PC-3 (cell line): ENCODE measurements at regions not wholly inside any gene's neighbourhood (a gene's known extent, or its start where the extent isn't known, plus 50 kb on each side); places are given as distances from the start of the nearest gene placed in this dataset.

Experiments
- ATAC-seq: fragments of 200-7000 bp; cut with Tn5 transposase; 2 replicates; pipeline ENCODE4 v1.9.1; 2020; ENCODE audit warnings: mild to moderate bottlenecking, moderate library complexity
- BruUV-seq: library from RNA; stranded (reverse); fragments of 400-500 nt; replicated peaks from 2 replicates; lab custom pipeline; 2021; lab: Mats Ljungman, UMichigan
- CTCF ChIA-PET: fragments of 300-600 bp; sonication (Branson Sonifier 250); formaldehyde crosslinking; loops from one replicate; lab custom pipeline; 2022; ENCODE audit warnings: antibody characterized with exemption; lab: Charles Lee
- POLR2A ChIA-PET: fragments of 300-600 bp; sonication (Branson Sonifier 250); formaldehyde crosslinking; loops from one replicate; lab custom pipeline; 2022; ENCODE audit warnings: antibody characterized with exemption; ENCODE audit not compliant: unreplicated experiment; lab: Charles Lee
- DNase-seq: peaks from one replicate; pipeline ENCODE4 v3.0.0-alpha.2; 2015
- H2AFZ ChIP-seq: fragments of 300-600 bp; sonication (generic); 2 replicates; pipeline ENCODE4 v1.6.0; 2016; ENCODE audit warnings: antibody characterized with exemption, low read length
- H3F3A ChIP-seq: fragments of 300-600 bp; sonication (generic); one replicate; pipeline ENCODE4 v1.6.0; 2017; ENCODE audit warnings: antibody characterized with exemption, low read length, control low read depth, mild to moderate bottlenecking; ENCODE audit not compliant: unreplicated experiment
- H3K27ac ChIP-seq: fragments of 300-600 bp; sonication (generic); 2 replicates; pipeline ENCODE4 v1.5.1; 2016; ENCODE audit warnings: mild to moderate bottlenecking, low read length
- H3K27me3 ChIP-seq: fragments of 300-600 bp; sonication (generic); 2 replicates; pipeline ENCODE4 v1.6.1; 2016; ENCODE audit warnings: low read length, mixed read lengths
- H3K36me3 ChIP-seq: fragments of 300-600 bp; sonication (generic); 2 replicates; pipeline ENCODE4 v1.6.1; 2016; ENCODE audit warnings: low read depth, mixed run types, low read length, mixed read lengths
- H3K4me1 ChIP-seq: fragments of 300-600 bp; sonication (generic); 2 replicates; pipeline ENCODE4 v1.5.1; 2016; ENCODE audit warnings: low read length; ENCODE audit not compliant: insufficient read depth
- H3K4me2 ChIP-seq: fragments of 300-600 bp; sonication (generic); 2 replicates; pipeline ENCODE4 v1.6.0; 2016; ENCODE audit warnings: low read length
- H3K4me3 ChIP-seq: fragments of 300-600 bp; sonication (generic); 2 replicates; pipeline ENCODE4 v1.5.1; 2016; ENCODE audit warnings: mild to moderate bottlenecking, low read length, mixed read lengths
- H3K79me2 ChIP-seq: fragments of 300-600 bp; sonication (generic); 2 replicates; pipeline ENCODE4 v1.6.1; 2017; ENCODE audit warnings: low read length, mixed read lengths
- H3K9ac ChIP-seq: fragments of 300-600 bp; sonication (generic); 2 replicates; pipeline ENCODE4 v1.6.0; 2016; ENCODE audit warnings: mild to moderate bottlenecking, low read length
- H3K9me2 ChIP-seq: fragments of 300-600 bp; sonication (generic); replicated peaks from 2 replicates; pipeline ENCODE4 v1.6.1; 2016; ENCODE audit warnings: mixed run types, low read length, mixed read lengths
- H3K9me3 ChIP-seq: fragments of 300-600 bp; sonication (generic); 2 replicates; pipeline ENCODE4 v1.6.1; 2016; ENCODE audit warnings: low read length, mixed read lengths
- H4K20me1 ChIP-seq: fragments of 300-600 bp; sonication (generic); 2 replicates; pipeline ENCODE4 v1.6.1; 2016; ENCODE audit warnings: low read length, mixed read lengths
- EZH2 ChIP-seq: fragments of 300-600 bp; sonication (generic); IDR thresholded peaks from one replicate; pipeline ENCODE4 v1.6.1; 2017; ENCODE audit warnings: antibody characterized with exemption, mild to moderate bottlenecking, low read length; ENCODE audit not compliant: unreplicated experiment
- EZH2phosphoT487 ChIP-seq: fragments of 300-600 bp; sonication (generic); IDR thresholded peaks from 2 replicates; pipeline ENCODE4 v1.6.1; 2018; ENCODE audit warnings: mild to moderate bottlenecking, antibody characterized with exemption, low read length, borderline replicate concordance
- intact Hi-C: fragments of 100-400 bp; cut with micrococcal nuclease; formaldehyde crosslinking; loops from 2 replicates; pipeline ENCODE4 v1.9.0; 2023
- TF ChIP-seq, protein P1 (sequence below): fragments of 300-600 bp; sonication (generic); conservative IDR thresholded peaks from 2 replicates; pipeline ENCODE4 v1.5.1; 2017; ENCODE audit warnings: antibody characterized with exemption, low read depth, mild to moderate bottlenecking, low read length

- no peak overlapping the region for H3K4me2 ChIP-seq
- no peaks in the 10 kb centered on the region for H3K9me2 ChIP-seq
- no peaks in the 10 kb centered on the region for H3K4me1 ChIP-seq
- no peak for DNase-seq
- no peaks in the 10 kb centered on the region for H3K79me2 ChIP-seq
- no peak overlapping the region for H3K4me3 ChIP-seq
- TF ChIP-seq EZH2phosphoT487, result no peak
- TF ChIP-seq, protein P1, sequence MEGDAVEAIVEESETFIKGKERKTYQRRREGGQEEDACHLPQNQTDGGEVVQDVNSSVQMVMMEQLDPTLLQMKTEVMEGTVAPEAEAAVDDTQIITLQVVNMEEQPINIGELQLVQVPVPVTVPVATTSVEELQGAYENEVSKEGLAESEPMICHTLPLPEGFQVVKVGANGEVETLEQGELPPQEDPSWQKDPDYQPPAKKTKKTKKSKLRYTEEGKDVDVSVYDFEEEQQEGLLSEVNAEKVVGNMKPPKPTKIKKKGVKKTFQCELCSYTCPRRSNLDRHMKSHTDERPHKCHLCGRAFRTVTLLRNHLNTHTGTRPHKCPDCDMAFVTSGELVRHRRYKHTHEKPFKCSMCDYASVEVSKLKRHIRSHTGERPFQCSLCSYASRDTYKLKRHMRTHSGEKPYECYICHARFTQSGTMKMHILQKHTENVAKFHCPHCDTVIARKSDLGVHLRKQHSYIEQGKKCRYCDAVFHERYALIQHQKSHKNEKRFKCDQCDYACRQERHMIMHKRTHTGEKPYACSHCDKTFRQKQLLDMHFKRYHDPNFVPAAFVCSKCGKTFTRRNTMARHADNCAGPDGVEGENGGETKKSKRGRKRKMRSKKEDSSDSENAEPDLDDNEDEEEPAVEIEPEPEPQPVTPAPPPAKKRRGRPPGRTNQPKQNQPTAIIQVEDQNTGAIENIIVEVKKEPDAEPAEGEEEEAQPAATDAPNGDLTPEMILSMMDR, result no peak
- TF ChIP-seq EZH2, result no peak
- H3K27ac ChIP-seq, result no peak overlapping the region
- H4K20me1 ChIP-seq, result no peaks in the 10 kb centered on the region
- no TSS peak for BruUV-seq
- no peak overlapping the region for H2AFZ ChIP-seq
- no peaks in the 10 kb centered on the region for H3K27me3 ChIP-seq
- peaks cover 14% of the 10 kb centered on the region; the same call in 1 of the 2 replicates for H3K9me3 ChIP-seq
- ChIA-PET POLR2A (no interaction called here), CTCF (no interaction called here)
- intact Hi-C loops, result no loop called here
- H3K9ac ChIP-seq, result no peak overlapping the region
- H3F3A ChIP-seq, result no peaks in the 10 kb centered on the region
- no peaks in the 10 kb centered on the region for H3K36me3 ChIP-seq
- no peak for ATAC-seq
Measured at GRCh38 chr17:52476638-52477313, 318.3 kb upstream of the CA10 start.

GRCh38 chr17:52470553-52470952 lies 312.0 kb upstream of the CA10 start:
- H3K4me2 ChIP-seq, result no peak overlapping the region
- DNase-seq, result no peak
- BruUV-seq, result no TSS peak
- H3K27me3 ChIP-seq, result no peaks in the 10 kb centered on the region
- no peaks in the 10 kb centered on the region for H3K9me2 ChIP-seq
- no peak overlapping the region for H2AFZ ChIP-seq
- no peak for ATAC-seq
- intact Hi-C loops, result no loop called here
- no peaks in the 10 kb centered on the region for H3K36me3 ChIP-seq
- no peaks in the 10 kb centered on the region for H4K20me1 ChIP-seq
- H3K4me3 ChIP-seq, result no peak overlapping the region
- H3K27ac ChIP-seq, result no peak overlapping the region
- CTCF ChIA-PET, result no interaction called here
- H3K9ac ChIP-seq, result no peak overlapping the region
- POLR2A ChIA-PET, result no interaction called here
- no peaks in the 10 kb centered on the region for H3K4me1 ChIP-seq
- TF ChIP-seq EZH2, result no peak
- TF ChIP-seq, protein P1, result 0 out of 2 replicates have a peak, but pooled peaks have one; percentile 11
- H3K9me3 ChIP-seq, result peaks cover 22% of the 10 kb centered on the region
- H3K79me2 ChIP-seq, result no peaks in the 10 kb centered on the region
- H3F3A ChIP-seq, result no peaks in the 10 kb centered on the region

GRCh38 chr17:52465407-52465806 lies 306.9 kb upstream of the CA10 start:
- H3K9me2 ChIP-seq, result no peaks in the 10 kb centered on the region
- POLR2A ChIA-PET, result no interaction called here
- CTCF ChIA-PET, result no interaction called here
- H4K20me1 ChIP-seq, result no peaks in the 10 kb centered on the region
- no peaks in the 10 kb centered on the region for H3K79me2 ChIP-seq
- no peaks in the 10 kb centered on the region for H3F3A ChIP-seq
- H3K4me3 ChIP-seq, result no peak overlapping the region
- no peak overlapping the region for H3K9ac ChIP-seq
- no peaks in the 10 kb centered on the region for H3K27me3 ChIP-seq
- no peaks in the 10 kb centered on the region for H3K4me1 ChIP-seq
- intact Hi-C loops, result no loop called here
- H3K9me3 ChIP-seq, result peaks cover 14% of the 10 kb centered on the region; the same call in 1 of the 2 replicates
- BruUV-seq, result no TSS peak
- no peaks in the 10 kb centered on the region for H3K36me3 ChIP-seq
- no peak for DNase-seq
- ATAC-seq, result no peak
- H2AFZ ChIP-seq, result no peak overlapping the region
- TF ChIP-seq EZH2phosphoT487, result no peak
- H3K27ac ChIP-seq, result no peak overlapping the region
- no peak overlapping the region for H3K4me2 ChIP-seq
